ENCODE measurements at regions not wholly inside any gene's neighbourhood (a gene's known extent, or its start where the extent isn't known, plus 50 kb on each side); places are given as distances from the start of the nearest gene placed in this dataset.

GRCh38 chr15:39448409-39448808, 132.5 kb upstream of the THBS1 start:
- TF ChIP-seq YY1 (IDR thresholded peaks at IDR 0.05; ENCODE audit: insufficient read depth, insufficient read length) = no peak
- no peak for TF ChIP-seq ZNF274 (IDR thresholded peaks at IDR 0.05; ENCODE audit: low read depth, low read length)
- TF ChIP-seq SUZ12 (IDR thresholded peaks at IDR 0.05; ENCODE audit: extremely low read depth, insufficient read depth, insufficient read length) = no peak
